Middle frontal gyrus (tissue), 1 donor: ENCODE measurements at regions not wholly inside any gene's neighbourhood (a gene's known extent, or its start where the extent isn't known, plus 50 kb on each side); places are given as distances from the start of the nearest gene placed in this dataset.
"Not testable (repeated sequence)": the region's sequence is repeated elsewhere in the genome, so short reads cannot be mapped to it uniquely, and the experiment has no call there.

Source experiments
- DNase-seq: peaks from one replicate; pipeline ENCODE4 v3.0.0-alpha.2; 2015; ENCODE audit warnings: low spot score; ENCODE audit errors: extremely low spot score

GRCh38 chr14:65834051-65834450, 421.5 kb downstream of the FUT8 start:
- no peak for DNase-seq

- no peak for DNase-seq
These were observed 422.3 kb downstream of the FUT8 start for GRCh38 chr14:65834812-65835211.

- DNase-seq = no peak
These were observed 423.0 kb downstream of the FUT8 start for GRCh38 chr14:65835501-65835900.

DNA sequence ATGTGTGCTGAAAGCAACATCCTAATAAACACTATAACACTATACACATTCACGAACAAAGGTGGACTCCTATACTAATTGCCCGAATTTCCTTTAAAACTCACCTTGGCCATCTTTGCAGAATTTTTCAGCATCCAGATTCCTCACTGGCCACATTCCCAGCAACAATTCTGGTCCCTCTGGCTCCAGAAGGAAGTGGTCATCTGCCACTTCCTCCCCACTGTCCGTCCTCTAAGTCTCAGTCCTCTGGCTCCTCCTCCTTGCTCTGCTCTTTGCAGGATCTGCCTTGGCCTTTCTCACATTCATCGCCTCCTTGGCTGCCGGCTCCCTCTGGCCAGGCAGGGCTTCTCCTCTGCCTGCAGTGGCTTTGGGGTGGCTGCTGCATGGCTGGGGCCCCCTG, 426.0 kb downstream of the FUT8 start:
- no peak for DNase-seq

DNA sequence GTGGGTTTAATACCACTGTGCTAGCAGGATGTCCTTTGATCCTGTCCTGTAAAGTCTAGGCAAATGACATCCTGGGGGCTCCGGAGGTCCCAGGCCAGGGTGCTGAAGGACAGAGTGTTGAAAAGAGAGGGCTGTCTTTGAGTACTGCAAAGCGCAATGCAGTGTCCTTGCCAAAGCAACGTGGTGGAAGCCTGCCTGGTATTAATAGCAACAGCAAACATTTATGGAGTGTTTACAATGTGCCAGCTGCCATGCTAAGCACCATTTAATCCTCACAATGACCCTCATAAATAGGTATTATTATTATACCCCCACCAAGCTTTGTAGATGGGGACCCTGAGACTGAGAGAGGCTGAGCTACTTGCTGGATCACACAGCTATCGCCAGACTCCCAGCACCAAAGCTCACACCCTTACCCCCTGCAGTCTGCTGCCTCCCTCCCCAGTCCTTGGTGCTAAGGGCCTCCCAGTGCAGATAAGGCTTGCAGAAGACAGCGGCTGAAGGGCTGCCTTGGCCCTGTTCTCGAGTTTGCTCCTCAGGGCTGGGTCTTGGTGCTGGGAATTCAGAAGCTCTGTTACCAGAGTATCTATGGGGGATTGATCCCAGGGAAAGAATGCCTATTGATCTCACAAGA, 427.7 kb downstream of the FUT8 start:
- no peak for DNase-seq

GRCh38 chr14:65840786-65841185, 428.3 kb downstream of the FUT8 start:
- no peak for DNase-seq

DNA sequence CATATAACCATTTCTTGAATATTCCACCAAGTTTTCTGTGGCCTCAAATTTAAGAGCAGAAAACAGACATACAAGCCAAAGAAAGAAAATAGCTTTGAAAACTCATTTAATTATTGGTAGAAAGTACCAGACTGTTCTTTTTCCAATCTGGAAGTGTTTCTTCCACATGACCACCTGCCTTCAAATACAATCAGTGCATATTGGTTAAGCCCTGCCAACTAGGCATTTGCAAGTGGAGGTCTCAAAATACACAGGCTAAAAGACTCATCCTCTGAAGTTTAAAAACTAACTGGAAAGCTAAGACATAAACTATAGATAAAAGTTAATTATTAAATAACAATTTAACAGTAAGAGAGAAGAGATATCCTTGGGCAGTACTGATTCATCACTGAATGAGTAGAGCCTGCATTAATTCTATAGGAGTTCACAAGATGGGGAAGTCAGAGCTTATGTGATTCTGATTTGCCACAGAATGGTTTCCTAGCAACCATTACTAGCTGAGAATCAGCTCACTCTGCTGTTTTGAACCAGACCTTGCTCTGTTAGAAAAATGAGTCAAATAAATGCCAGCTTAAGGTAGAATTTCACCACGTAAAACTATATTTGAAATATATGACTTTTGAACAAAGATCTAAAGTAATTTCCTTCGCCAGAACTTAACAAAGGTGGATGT, 433.8 kb downstream of the FUT8 start:
- peak; percentile 38 for DNase-seq

- no peak for DNase-seq
These were observed 434.7 kb downstream of the FUT8 start for GRCh38 chr14:65847075-65847847.

- DNase-seq = not testable (repeated sequence)
These were observed 435.4 kb downstream of the FUT8 start for GRCh38 chr14:65847931-65848330.

- no peak for DNase-seq
These were observed 436.6 kb downstream of the FUT8 start for GRCh38 chr14:65849091-65849490.

DNA sequence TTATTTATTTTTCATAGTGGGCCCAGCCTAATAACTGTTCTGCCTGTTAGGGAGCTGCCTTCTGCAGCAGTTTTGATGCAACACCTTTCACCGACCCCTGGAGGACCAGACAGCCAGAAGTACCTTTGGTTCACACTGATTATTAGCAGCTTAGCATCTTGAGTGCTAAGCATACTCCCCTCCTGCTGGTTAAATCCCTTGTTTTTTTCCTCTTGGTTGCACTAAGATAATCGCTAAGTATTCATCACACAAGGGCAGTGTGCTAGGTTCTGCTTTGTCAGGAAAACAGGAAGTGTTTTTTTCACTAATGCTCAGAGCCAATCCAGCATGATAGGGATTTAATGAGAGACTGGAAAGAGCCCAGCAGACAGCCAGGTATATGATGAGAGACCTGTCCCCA, 437.0 kb downstream of the FUT8 start:
- no peak for DNase-seq

DNA sequence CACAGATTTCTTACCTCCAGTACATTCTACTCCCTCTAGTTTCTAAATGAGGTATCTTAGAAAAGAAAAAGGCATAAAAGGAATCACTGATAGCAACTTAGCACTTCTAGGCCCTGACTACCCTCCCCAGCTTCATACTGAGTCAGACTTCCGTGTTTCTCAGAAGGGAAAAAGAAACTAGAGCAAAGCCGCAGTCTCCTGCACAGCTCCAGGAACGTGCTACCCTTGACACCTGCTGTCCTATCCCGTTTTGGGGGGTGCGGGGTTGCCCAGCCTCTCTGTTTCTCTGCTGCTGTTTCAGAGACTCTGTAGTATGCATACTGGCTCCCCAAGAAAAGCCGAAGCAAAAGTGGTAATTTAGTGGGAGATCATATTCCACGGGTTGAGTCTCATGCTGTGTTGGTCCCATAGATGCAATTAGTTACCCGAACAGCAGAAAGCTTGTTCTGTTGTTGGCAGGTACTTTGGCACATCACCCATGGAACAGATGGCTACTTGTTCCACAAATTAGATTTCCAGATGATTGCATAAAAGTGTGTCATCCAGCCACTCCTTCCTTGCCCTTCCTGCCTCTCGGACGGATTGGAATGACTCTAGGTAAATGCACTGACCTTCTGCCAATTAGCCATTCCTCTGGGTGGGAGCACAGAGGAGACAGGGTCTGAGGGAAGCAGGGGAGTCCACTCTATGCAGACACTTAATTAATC, 438.1 kb downstream of the FUT8 start:
- no peak for DNase-seq

- no peak for DNase-seq
These were observed 440.2 kb downstream of the FUT8 start for GRCh38 chr14:65852689-65853088.

- no peak for DNase-seq
These were observed 441.0 kb downstream of the FUT8 start for GRCh38 chr14:65853407-65853955.

DNA sequence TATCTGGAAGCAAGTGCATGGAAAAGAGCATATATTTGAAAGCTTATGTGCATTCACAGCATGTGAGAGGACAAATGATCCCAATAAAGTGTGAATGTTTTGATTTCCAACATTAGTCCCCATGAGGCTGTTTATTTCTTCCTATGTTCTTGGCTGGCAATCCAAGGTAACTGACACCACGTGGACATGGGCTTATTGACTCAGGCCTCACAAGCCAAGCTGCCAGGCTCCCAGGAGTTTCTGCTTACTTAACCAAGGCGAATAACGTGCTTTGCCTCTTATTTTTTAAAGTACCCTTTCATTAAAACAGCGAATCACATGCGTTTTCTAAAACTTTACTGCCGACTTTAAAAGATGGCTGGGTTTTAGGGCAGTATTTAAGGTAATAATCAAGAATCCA, 441.7 kb downstream of the FUT8 start:
- no peak for DNase-seq

DNA sequence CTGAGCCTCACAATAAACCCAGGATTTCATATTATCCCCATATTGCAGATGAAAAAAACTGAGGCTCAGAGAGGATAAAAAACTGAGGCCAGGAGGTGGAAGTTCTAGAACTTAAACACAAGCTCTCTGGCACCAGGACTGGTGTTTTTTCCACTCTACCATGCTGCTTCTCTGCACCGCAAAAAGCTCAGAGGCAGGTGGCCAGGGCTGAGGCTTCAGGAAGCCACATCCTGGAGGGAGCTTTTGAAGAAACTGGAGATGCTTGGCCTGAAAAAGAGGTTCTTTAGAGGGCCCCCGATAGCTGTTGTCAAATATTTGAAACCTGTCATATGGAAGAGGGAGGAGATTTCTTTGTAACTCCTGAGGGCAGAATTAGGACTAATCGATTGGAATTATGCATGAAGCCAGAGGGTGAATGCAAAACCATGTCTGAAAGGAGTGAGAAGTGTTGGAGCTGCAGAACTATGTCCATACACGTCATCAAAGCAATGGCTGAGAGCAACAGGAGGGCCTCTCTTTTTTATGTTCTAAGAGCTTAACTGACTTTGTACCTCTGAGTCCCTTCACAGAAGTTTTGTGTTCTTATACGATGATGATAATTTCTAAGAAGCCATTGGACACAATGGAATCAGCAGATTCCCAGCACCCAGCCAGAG, 448.6 kb downstream of the FUT8 start:
- no peak for DNase-seq

GRCh38 chr14:65864549-65864948, 452.0 kb downstream of the FUT8 start:
- no peak for DNase-seq

GRCh38 chr14:65864984-65865383, 452.5 kb downstream of the FUT8 start:
- no peak for DNase-seq

- no peak for DNase-seq
These were observed 453.9 kb downstream of the FUT8 start for GRCh38 chr14:65866448-65866847.

GRCh38 chr14:65866886-65867285, 454.4 kb downstream of the FUT8 start:
- no peak for DNase-seq

- no peak for DNase-seq
These were observed 454.8 kb downstream of the FUT8 start for GRCh38 chr14:65867333-65867732.
